ENCODE measurements at regions not wholly inside any gene's neighbourhood (a gene's known extent, or its start where the extent isn't known, plus 50 kb on each side); places are given as distances from the start of the nearest gene placed in this dataset.

DNA sequence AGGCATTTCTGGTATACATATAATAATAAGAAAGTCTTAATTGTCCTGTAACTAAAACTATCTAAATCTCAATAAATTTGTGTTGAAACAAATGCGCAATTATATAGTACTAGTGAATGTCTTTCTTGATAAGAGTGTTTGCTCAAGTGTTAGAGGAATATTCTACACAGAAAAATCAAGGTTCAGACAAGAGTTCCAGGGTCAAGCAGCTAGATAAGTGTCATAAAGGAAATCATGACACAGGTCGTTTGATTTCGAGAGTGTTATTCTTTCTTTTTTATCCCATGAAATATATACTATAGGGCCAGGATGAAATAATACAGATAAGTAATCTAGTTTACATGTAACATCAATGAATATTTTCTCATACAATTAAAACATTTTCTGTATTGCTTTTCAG is 366.1 kb downstream of the UTRN start:
- Histone ChIP-seq H3K27me3 (ENCODE audit: insufficient read depth, low read depth) (no peaks in the 10 kb centered on the region), H3K79me2 (ENCODE audit: insufficient read depth, low read depth) (no peaks in the 10 kb centered on the region), H3K4me2 (no peak overlapping the region), H3K27ac (no peak overlapping the region), H3K36me3 (ENCODE audit: insufficient read depth) (no peaks in the 10 kb centered on the region), H4K20me1 (ENCODE audit: insufficient read depth) (no peaks in the 10 kb centered on the region), H3K4me3 (IDR thresholded peaks at IDR 0.05; ENCODE audit: insufficient read depth, low read depth, low read length) (no peak overlapping the region), H2AFZ (ENCODE audit: low read depth) (no peak overlapping the region), H3K9ac (no peak overlapping the region), H3K4me1 (ENCODE audit: low read depth, poor library complexity, severe bottlenecking) (no peaks in the 10 kb centered on the region)
- TF ChIP-seq, protein P1, sequence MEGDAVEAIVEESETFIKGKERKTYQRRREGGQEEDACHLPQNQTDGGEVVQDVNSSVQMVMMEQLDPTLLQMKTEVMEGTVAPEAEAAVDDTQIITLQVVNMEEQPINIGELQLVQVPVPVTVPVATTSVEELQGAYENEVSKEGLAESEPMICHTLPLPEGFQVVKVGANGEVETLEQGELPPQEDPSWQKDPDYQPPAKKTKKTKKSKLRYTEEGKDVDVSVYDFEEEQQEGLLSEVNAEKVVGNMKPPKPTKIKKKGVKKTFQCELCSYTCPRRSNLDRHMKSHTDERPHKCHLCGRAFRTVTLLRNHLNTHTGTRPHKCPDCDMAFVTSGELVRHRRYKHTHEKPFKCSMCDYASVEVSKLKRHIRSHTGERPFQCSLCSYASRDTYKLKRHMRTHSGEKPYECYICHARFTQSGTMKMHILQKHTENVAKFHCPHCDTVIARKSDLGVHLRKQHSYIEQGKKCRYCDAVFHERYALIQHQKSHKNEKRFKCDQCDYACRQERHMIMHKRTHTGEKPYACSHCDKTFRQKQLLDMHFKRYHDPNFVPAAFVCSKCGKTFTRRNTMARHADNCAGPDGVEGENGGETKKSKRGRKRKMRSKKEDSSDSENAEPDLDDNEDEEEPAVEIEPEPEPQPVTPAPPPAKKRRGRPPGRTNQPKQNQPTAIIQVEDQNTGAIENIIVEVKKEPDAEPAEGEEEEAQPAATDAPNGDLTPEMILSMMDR (conservative IDR thresholded peaks at IDR 0.05; ENCODE audit: low read depth, low read length): no peak

DNA sequence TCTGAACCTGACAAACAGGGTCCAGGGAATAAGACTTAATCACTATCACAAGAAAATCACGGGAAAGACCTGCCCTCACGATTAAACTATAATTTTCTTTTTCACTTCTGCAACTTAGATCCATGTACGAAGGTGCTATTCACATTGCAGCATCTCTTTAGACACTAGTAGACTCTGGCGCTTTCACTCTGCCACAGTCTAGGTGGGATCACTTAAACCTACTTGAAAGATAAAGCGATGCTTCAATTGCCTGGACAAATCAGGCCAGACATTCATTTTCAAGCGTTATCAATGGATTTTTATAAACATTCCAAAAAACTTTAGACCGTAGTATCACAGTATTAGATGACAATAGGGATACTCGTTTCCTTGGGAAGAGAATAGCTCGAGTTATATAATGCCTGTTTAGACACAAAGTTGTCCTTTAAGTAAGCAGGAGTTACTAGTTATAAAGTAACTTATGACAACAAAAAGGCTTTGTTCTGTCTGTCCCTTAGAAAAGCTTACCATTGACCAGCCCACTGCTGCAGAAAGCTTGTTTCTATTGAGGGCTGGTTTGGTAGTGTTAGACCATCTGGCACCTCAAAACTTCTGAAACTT is 367.3 kb downstream of the UTRN start:
- no peaks in the 10 kb centered on the region for H3K79me2 ChIP-seq (ENCODE audit: insufficient read depth, low read depth)
- H4K20me1 ChIP-seq (ENCODE audit: insufficient read depth): no peaks in the 10 kb centered on the region
- TF ChIP-seq, protein P1 (conservative IDR thresholded peaks at IDR 0.05; ENCODE audit: low read depth, low read length): no peak
- no peak overlapping the region for H3K9ac ChIP-seq
- no peak overlapping the region for H2AFZ ChIP-seq (ENCODE audit: low read depth)
- H3K36me3 ChIP-seq (ENCODE audit: insufficient read depth): no peaks in the 10 kb centered on the region
- no peak overlapping the region for H3K4me2 ChIP-seq
- no peak overlapping the region for H3K4me3 ChIP-seq (IDR thresholded peaks at IDR 0.05; ENCODE audit: insufficient read depth, low read depth, low read length)
- H3K27ac ChIP-seq: no peak overlapping the region
- H3K27me3 ChIP-seq (ENCODE audit: insufficient read depth, low read depth): no peaks in the 10 kb centered on the region
- no peaks in the 10 kb centered on the region for H3K4me1 ChIP-seq (ENCODE audit: low read depth, poor library complexity, severe bottlenecking)

DNA sequence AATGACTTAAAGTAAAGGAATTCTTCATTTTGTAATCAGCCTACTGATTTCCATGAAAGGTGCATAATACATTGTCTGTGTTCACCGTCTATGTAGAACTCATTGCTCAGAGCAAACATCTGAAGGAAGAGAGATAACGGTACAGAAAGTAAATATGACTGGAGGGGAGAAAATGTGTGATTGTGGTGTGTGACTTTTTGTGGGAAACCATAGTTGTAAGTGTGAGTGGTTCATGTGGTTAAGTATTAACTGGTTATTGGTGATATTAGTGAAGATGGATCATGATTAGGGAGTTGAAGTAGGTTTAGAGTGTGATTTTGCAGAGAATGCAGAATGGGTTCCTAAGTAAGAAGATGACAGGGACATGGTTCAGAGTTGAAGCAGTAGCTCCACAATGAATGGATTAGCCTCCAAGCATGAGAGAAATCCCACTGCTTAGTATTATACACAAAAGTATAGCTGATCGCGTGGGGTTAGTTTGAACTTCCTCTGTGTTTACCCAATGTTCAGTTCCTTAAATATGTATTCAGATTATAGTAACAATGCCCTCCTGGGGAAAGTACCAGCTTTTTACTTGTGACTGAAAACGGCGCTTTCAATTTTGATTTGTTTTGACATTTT is 368.9 kb downstream of the UTRN start:
- no peak overlapping the region for H3K4me2 ChIP-seq
- no peak overlapping the region for H3K27ac ChIP-seq
- no peak overlapping the region for H2AFZ ChIP-seq (ENCODE audit: low read depth)
- H3K9ac ChIP-seq: no peak overlapping the region
- H3K79me2 ChIP-seq (ENCODE audit: insufficient read depth, low read depth): no peaks in the 10 kb centered on the region
- H3K4me3 ChIP-seq (IDR thresholded peaks at IDR 0.05; ENCODE audit: insufficient read depth, low read depth, low read length): no peak overlapping the region
- H3K36me3 ChIP-seq (ENCODE audit: insufficient read depth): no peaks in the 10 kb centered on the region
- H4K20me1 ChIP-seq (ENCODE audit: insufficient read depth): no peaks in the 10 kb centered on the region
- TF ChIP-seq, protein P1 (conservative IDR thresholded peaks at IDR 0.05; ENCODE audit: low read depth, low read length): no peak
- H3K4me1 ChIP-seq (ENCODE audit: low read depth, poor library complexity, severe bottlenecking): peaks cover 2% of the 10 kb centered on the region
- H3K27me3 ChIP-seq (ENCODE audit: insufficient read depth, low read depth): no peaks in the 10 kb centered on the region

DNA sequence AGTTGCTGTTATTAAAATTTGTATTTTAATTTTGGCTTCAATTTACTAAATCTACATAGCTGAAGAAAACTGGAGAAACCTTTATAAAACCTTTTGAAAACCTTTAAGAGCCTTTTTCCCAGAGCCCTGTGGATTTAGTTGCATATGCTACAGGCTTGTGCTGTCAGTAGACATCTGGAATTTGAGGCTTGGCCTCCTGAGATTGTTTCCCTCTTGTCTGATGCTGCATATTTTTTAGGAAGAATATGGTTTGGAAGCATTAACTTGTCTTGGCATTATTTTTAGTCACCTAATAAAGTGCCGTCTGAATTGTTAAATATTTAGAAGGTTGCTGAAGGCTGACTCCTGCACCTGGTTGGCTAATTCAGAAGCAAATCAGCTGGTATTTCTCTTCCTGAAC is 369.4 kb downstream of the UTRN start:
- TF ChIP-seq, protein P1 (conservative IDR thresholded peaks at IDR 0.05; ENCODE audit: low read depth, low read length): no peak
- no peak overlapping the region for H3K27ac ChIP-seq
- H3K79me2 ChIP-seq (ENCODE audit: insufficient read depth, low read depth): no peaks in the 10 kb centered on the region
- no peak overlapping the region for H3K9ac ChIP-seq
- H3K4me1 ChIP-seq (ENCODE audit: low read depth, poor library complexity, severe bottlenecking): peaks cover 7% of the 10 kb centered on the region
- H3K4me2 ChIP-seq: no peak overlapping the region
- H3K4me3 ChIP-seq (IDR thresholded peaks at IDR 0.05; ENCODE audit: insufficient read depth, low read depth, low read length): no peak overlapping the region
- no peak overlapping the region for H2AFZ ChIP-seq (ENCODE audit: low read depth)
- H3K36me3 ChIP-seq (ENCODE audit: insufficient read depth): no peaks in the 10 kb centered on the region
- H4K20me1 ChIP-seq (ENCODE audit: insufficient read depth): no peaks in the 10 kb centered on the region
- H3K27me3 ChIP-seq (ENCODE audit: insufficient read depth, low read depth): no peaks in the 10 kb centered on the region

Measured in KMS-11 (cell line).